ENCODE measurements at regions not wholly inside any gene's neighbourhood (a gene's known extent, or its start where the extent isn't known, plus 50 kb on each side); places are given as distances from the start of the nearest gene placed in this dataset.

DNA sequence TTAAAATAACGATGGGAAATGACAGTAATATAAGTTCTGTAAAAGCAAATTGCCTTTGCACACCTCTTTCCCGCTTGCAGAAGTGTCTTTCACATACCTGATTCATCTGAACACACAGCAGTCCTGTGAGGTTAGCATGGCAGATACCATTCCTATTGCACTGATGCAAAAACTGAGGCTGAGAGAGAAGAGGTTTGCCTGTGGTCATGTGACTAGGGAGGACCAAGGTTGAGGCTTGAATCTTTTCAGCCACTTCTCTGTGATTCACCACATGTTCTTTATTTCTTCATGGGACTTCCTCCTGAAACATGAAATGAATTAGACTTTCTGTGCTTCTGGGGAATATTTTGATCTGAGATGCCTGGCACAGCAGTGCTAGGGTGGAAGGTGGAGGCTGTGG is 92.9 kb downstream of the VEGFA start:
- TF ChIP-seq, protein P1, sequence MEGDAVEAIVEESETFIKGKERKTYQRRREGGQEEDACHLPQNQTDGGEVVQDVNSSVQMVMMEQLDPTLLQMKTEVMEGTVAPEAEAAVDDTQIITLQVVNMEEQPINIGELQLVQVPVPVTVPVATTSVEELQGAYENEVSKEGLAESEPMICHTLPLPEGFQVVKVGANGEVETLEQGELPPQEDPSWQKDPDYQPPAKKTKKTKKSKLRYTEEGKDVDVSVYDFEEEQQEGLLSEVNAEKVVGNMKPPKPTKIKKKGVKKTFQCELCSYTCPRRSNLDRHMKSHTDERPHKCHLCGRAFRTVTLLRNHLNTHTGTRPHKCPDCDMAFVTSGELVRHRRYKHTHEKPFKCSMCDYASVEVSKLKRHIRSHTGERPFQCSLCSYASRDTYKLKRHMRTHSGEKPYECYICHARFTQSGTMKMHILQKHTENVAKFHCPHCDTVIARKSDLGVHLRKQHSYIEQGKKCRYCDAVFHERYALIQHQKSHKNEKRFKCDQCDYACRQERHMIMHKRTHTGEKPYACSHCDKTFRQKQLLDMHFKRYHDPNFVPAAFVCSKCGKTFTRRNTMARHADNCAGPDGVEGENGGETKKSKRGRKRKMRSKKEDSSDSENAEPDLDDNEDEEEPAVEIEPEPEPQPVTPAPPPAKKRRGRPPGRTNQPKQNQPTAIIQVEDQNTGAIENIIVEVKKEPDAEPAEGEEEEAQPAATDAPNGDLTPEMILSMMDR (conservative IDR thresholded peaks at IDR 0.05 in 1 of 2, IDR thresholded peaks at IDR 0.05 in 1 of 2; ENCODE audit: extremely low read depth in 1 of 2, insufficient read depth in 1 of 2, low read depth in 1 of 2, low read length in 2 of 2): no peak
- no peak for TF ChIP-seq EZH2 (IDR thresholded peaks at IDR 0.05; ENCODE audit: borderline replicate concordance, low read length)
